WTC11 (cell line): ENCODE measurements at regions not wholly inside any gene's neighbourhood (a gene's known extent, or its start where the extent isn't known, plus 50 kb on each side); places are given as distances from the start of the nearest gene placed in this dataset.

Source experiments
- ATAC-seq: fragments of 200-7000 bp; cut with Tn5 transposase; 2 replicates; pipeline ENCODE4 v1.10.0; 2021; ENCODE audit warnings: mild to moderate bottlenecking, moderate library complexity
- CTCF ChIA-PET: fragments of 300-600 bp; sonication (Branson Sonifier 250); formaldehyde crosslinking; loops from one replicate; lab custom pipeline; 2021; ENCODE audit warnings: antibody characterized with exemption; lab: Charles Lee
- POLR2A ChIA-PET: fragments of 350-600 bp; sonication (Branson Sonifier 250); formaldehyde crosslinking; loops from one replicate; lab custom pipeline; 2021; ENCODE audit warnings: antibody characterized with exemption; lab: Charles Lee
- DNase-seq: peaks from one replicate; pipeline ENCODE4 v3.0.0; 2021; ENCODE audit warnings: low spot score
- H3K27ac Mint-ChIP-seq: 2 replicates; pipeline ENCODE4 v1.8.0; 2021; ENCODE audit warnings: mixed read lengths
- H3K27me3 Mint-ChIP-seq: 2 replicates; pipeline ENCODE4 v1.8.0; 2021; ENCODE audit warnings: low read depth, mild to moderate bottlenecking, moderate library complexity, mixed read lengths
- H3K36me3 Mint-ChIP-seq: 2 replicates; pipeline ENCODE4 v1.8.0; 2021; ENCODE audit warnings: mixed read lengths
- H3K4me1 Mint-ChIP-seq: 2 replicates; pipeline ENCODE4 v1.8.0; 2022; ENCODE audit warnings: mixed read lengths
- H3K4me3 Mint-ChIP-seq: 2 replicates; pipeline ENCODE4 v1.8.0; 2021; ENCODE audit warnings: mild to moderate bottlenecking, moderate library complexity, mixed read lengths
- H3K9me3 Mint-ChIP-seq: 2 replicates; pipeline ENCODE4 v1.8.0; 2021; ENCODE audit warnings: mixed read lengths
- ARID4B ChIP-seq: sonication (generic); formaldehyde crosslinking; IDR thresholded peaks from 2 replicates; pipeline ENCODE4 v1.8.0; 2023; ENCODE audit warnings: missing genetic modification reagents, mild to moderate bottlenecking, borderline replicate concordance
- ATF3 ChIP-seq: sonication (generic); formaldehyde crosslinking; conservative IDR thresholded peaks from 2 replicates; pipeline ENCODE4 v1.8.1; 2022; ENCODE audit warnings: mild to moderate bottlenecking, missing genetic modification reagents
- CREM ChIP-seq: sonication (generic); formaldehyde crosslinking; IDR thresholded peaks from 2 replicates; pipeline ENCODE4 v1.8.1; 2022; ENCODE audit warnings: mild to moderate bottlenecking, missing genetic modification reagents, moderate library complexity
- CTCF ChIP-seq: fragments of 200-600 bp; IDR thresholded peaks from 2 replicates; pipeline ENCODE4 v1.8.0; 2022; ENCODE audit warnings: antibody characterized with exemption
- E2F4 ChIP-seq: sonication (generic); formaldehyde crosslinking; IDR thresholded peaks from 2 replicates; pipeline ENCODE4 v1.8.1; 2022; ENCODE audit warnings: low read depth, mild to moderate bottlenecking, moderate library complexity, missing genetic modification reagents, borderline replicate concordance
- ESRRA ChIP-seq: sonication (generic); formaldehyde crosslinking; IDR thresholded peaks from 2 replicates; pipeline ENCODE4 v1.8.1; 2022; ENCODE audit warnings: mild to moderate bottlenecking, missing genetic modification reagents, borderline replicate concordance
- KAT7 ChIP-seq: sonication (generic); formaldehyde crosslinking; IDR thresholded peaks from 2 replicates; pipeline ENCODE4 v1.8.1; 2023; ENCODE audit warnings: missing genetic modification reagents, mild to moderate bottlenecking, borderline replicate concordance
- MAX ChIP-seq: sonication (generic); formaldehyde crosslinking; IDR thresholded peaks from 2 replicates; pipeline ENCODE4 v1.8.0; 2022; ENCODE audit warnings: mild to moderate bottlenecking, missing genetic modification reagents
- NFE2L1 ChIP-seq: sonication (generic); formaldehyde crosslinking; IDR thresholded peaks from 2 replicates; pipeline ENCODE4 v1.8.1; 2023; ENCODE audit warnings: missing genetic modification reagents
- SMAD3 ChIP-seq: sonication (generic); formaldehyde crosslinking; IDR thresholded peaks from 2 replicates; pipeline ENCODE4 v1.8.0; 2022; ENCODE audit warnings: missing genetic modification reagents, mild to moderate bottlenecking, borderline replicate concordance
- TEAD1 ChIP-seq: sonication (generic); formaldehyde crosslinking; IDR thresholded peaks from 2 replicates; pipeline ENCODE4 v1.8.0; 2022; ENCODE audit warnings: mild to moderate bottlenecking, missing genetic modification reagents
- USF2 ChIP-seq: sonication (generic); formaldehyde crosslinking; IDR thresholded peaks from 2 replicates; pipeline ENCODE4 v1.8.1; 2023; ENCODE audit warnings: mild to moderate bottlenecking, missing genetic modification reagents, moderate library complexity
- ZNF416 ChIP-seq: fragments of 250-450 bp; sonication (Bioruptor Pico); IDR thresholded peaks from 2 replicates; pipeline ENCODE4 v1.9.0; 2021; ENCODE audit warnings: mild to moderate bottlenecking, inconsistent platforms
- ZNF512 ChIP-seq: sonication (generic); formaldehyde crosslinking; IDR thresholded peaks from 2 replicates; pipeline ENCODE4 v1.8.1; 2022; ENCODE audit warnings: missing genetic modification reagents, borderline replicate concordance
- ZSCAN18 ChIP-seq: fragments of 250-450 bp; sonication (Bioruptor Pico); IDR thresholded peaks from 2 replicates; pipeline ENCODE4 v2.1.2; 2022; ENCODE audit warnings: mild to moderate bottlenecking, moderate library complexity

GRCh38 chr10:10869592-10869991 lies 148.1 kb upstream of the CELF2 start:
- H3K9me3 Mint-ChIP-seq = no peaks in the 10 kb centered on the region
- ChIA-PET POLR2A (no interaction called here), CTCF (no interaction called here)
- ATAC-seq (no peak), DNase-seq (no peak)
- H3K36me3 Mint-ChIP-seq = no peaks in the 10 kb centered on the region
- TF ChIP-seq ARID4B (CRISPR knock-in tag) (no peak), ZSCAN18 (CRISPR knock-in tag) (no peak), CREM (CRISPR knock-in tag) (no peak), ZNF416 (no peak), MAX (CRISPR knock-in tag) (no peak), SMAD3 (CRISPR knock-in tag) (no peak), CTCF (no peak), USF2 (CRISPR knock-in tag) (no peak), TEAD1 (CRISPR knock-in tag) (no peak), ESRRA (no peak)
- no peaks in the 10 kb centered on the region for H3K27me3 Mint-ChIP-seq
- H3K4me3 Mint-ChIP-seq = no peak overlapping the region
- H3K27ac Mint-ChIP-seq = no peak overlapping the region
- H3K4me1 Mint-ChIP-seq = peaks cover 21% of the 10 kb centered on the region

GRCh38 chr10:10870523-10871241 lies 147.0 kb upstream of the CELF2 start:
- Mint-ChIP-seq H3K27me3 (no peaks in the 10 kb centered on the region), H3K9me3 (no peaks in the 10 kb centered on the region), H3K4me1 (peaks cover 21% of the 10 kb centered on the region), H3K36me3 (no peaks in the 10 kb centered on the region), H3K4me3 (no peak overlapping the region), H3K27ac (no peak overlapping the region; the same call in 1 of the 2 replicates)
- TF ChIP-seq E2F4 (CRISPR knock-in tag) (no peak), ZSCAN18 (CRISPR knock-in tag) (no peak), NFE2L1 (CRISPR knock-in tag) (no peak), KAT7 (CRISPR knock-in tag) (no peak), ZNF512 (no peak), ATF3 (CRISPR knock-in tag) (no peak)
- ChIA-PET CTCF (interaction anchor here (0.8 to 1.2 kb wide), 2 partner anchors 193 to 449 kb away, joined by 3 read pairs; no protein-coding TSS in a partner anchor), POLR2A (no interaction called here)
- DNase-seq (no peak), ATAC-seq (no peak)
